HepG2 (cell line): ENCODE measurements at regions not wholly inside any gene's neighbourhood (a gene's known extent, or its start where the extent isn't known, plus 50 kb on each side); places are given as distances from the start of the nearest gene placed in this dataset.

ENCODE experiments used
- ATAC-seq: fragments of 200-7000 bp; cut with Tn5 transposase; 3 replicates; pipeline ENCODE4 v1.9.1; 2020; ENCODE audit warnings: mild to moderate bottlenecking, moderate library complexity
- BruUV-seq: library from RNA; stranded (reverse); fragments of 400-500 nt; replicated peaks from 2 replicates; lab custom pipeline; 2021; lab: Mats Ljungman, UMichigan
- CTCF ChIA-PET: fragments of 300-600 bp; formaldehyde crosslinking; extraction: SDS; loops from one replicate; lab custom pipeline; 2021; ENCODE audit warnings: low total read pairs, inconsistent platforms, low intra/inter-chr PET ratio; lab: Yijun Ruan, JAX
- POLR2A ChIA-PET: fragments of 350-600 bp; sonication (Branson Sonifier 250); formaldehyde crosslinking; loops from one replicate; lab custom pipeline; 2020; ENCODE audit warnings: antibody characterized with exemption, inconsistent platforms; lab: Yijun Ruan, JAX
- DNase-seq: peaks from one replicate; pipeline ENCODE4 v3.0.0-alpha.2; 2015; ENCODE audit warnings: low spot score
- FAIRE-seq: peaks from 3 replicates; lab custom pipeline; 2011; peaks lifted over from hg19 to GRCh38; lab: Jason Lieb, UNC
- H2AFZ ChIP-seq: one replicate; pipeline ENCODE4 v1.6.1; 2011; ENCODE audit warnings: low read length, inconsistent platforms
- H3K27ac ChIP-seq: fragments of 300-600 bp; 3 replicates; pipeline ENCODE4 v1.8.0; 2011; ENCODE audit warnings: mixed run types, mild to moderate bottlenecking, mixed read lengths, low read length, inconsistent platforms; ENCODE audit not compliant: insufficient read depth; ENCODE audit errors: extremely low read length
- H3K27me3 ChIP-seq, 2 experiments: fragments of 200-600 bp in 1 of 2; 2 replicates in 1 of 2; 3 replicates in 1 of 2; pipeline versions ENCODE4 v1.6.0 to v1.8.0; 2011; ENCODE audit warnings: low read length in 2 of 2, mild to moderate bottlenecking in 2 of 2, moderate library complexity in 2 of 2, inconsistent platforms in 1 of 2; ENCODE audit not compliant: insufficient read depth in 2 of 2, control insufficient read depth in 1 of 2
- H3K36me3 ChIP-seq, 2 experiments: fragments of 200-600 bp in 1 of 2; replicated peaks in 1 of 2; 2 replicates in 1 of 2; 3 replicates in 1 of 2; pipeline versions ENCODE4 v1.5.1 to v1.8.0; 2011; ENCODE audit warnings: low read length in 2 of 2, inconsistent platforms in 1 of 2; ENCODE audit not compliant: insufficient read depth in 2 of 2, control insufficient read depth in 1 of 2
- H3K4me1 ChIP-seq: 2 replicates; pipeline ENCODE4 v1.5.1; 2012; ENCODE audit warnings: low read length, inconsistent platforms; ENCODE audit not compliant: insufficient read depth
- H3K4me2 ChIP-seq: 2 replicates; pipeline ENCODE4 v1.6.0; 2011; ENCODE audit warnings: low read depth, low read length, inconsistent platforms
- H3K4me3 ChIP-seq, 3 experiments: fragments of 200-600 bp in 1 of 3; sonication (generic), shearing (Covaris generic) in 1 of 3; replicated peaks in 1 of 3; 2 replicates each; pipeline ENCODE4 v1.5.1; 2011 to 2016; ENCODE audit warnings: low read length in 3 of 3, inconsistent platforms in 2 of 3, low read depth in 2 of 3, mild to moderate bottlenecking in 2 of 3, control low read depth in 1 of 3, mixed read lengths in 1 of 3; ENCODE audit not compliant: insufficient read depth in 1 of 3
- H3K79me2 ChIP-seq: one replicate; pipeline ENCODE4 v1.6.1; 2011; ENCODE audit warnings: low read length, inconsistent platforms; ENCODE audit not compliant: insufficient read depth
- H3K9ac ChIP-seq: 2 replicates; pipeline ENCODE4 v1.6.0; 2011; ENCODE audit warnings: mild to moderate bottlenecking, low read depth, low read length, inconsistent platforms; ENCODE audit not compliant: insufficient read depth
- H3K9me3 ChIP-seq: 2 replicates; pipeline ENCODE4 v1.5.1; 2012; ENCODE audit warnings: mild to moderate bottlenecking, low read length
- H4K20me1 ChIP-seq: 2 replicates; pipeline ENCODE4 v1.6.0; 2011; ENCODE audit warnings: inconsistent platforms, mild to moderate bottlenecking, low read length, moderate library complexity; ENCODE audit not compliant: insufficient read depth
- CREBL2 ChIP-seq: sonication (generic); formaldehyde crosslinking; IDR thresholded peaks from 2 replicates; pipeline ENCODE4 v1.8.1; 2023; ENCODE audit warnings: missing genetic modification reagents, mild to moderate bottlenecking, borderline replicate concordance
- GATA4 ChIP-seq: sonication (generic); IDR thresholded peaks from 2 replicates; pipeline ENCODE4 v1.6.1; 2016; ENCODE audit warnings: antibody characterized with exemption, low read depth, borderline replicate concordance
- SALL2 ChIP-seq: sonication (generic); formaldehyde crosslinking; IDR thresholded peaks from 2 replicates; pipeline ENCODE4 v1.8.1; 2023; ENCODE audit warnings: mild to moderate bottlenecking, missing genetic modification reagents, inconsistent platforms
- TARDBP ChIP-seq: sonication (generic); formaldehyde crosslinking; IDR thresholded peaks from 2 replicates; pipeline ENCODE4 v1.8.0; 2022; ENCODE audit warnings: mild to moderate bottlenecking, missing genetic modification reagents
- ZFP1 ChIP-seq: IDR thresholded peaks from 2 replicates; pipeline ENCODE4 v1.6.1; 2016
- ZNF644 ChIP-seq: IDR thresholded peaks from 2 replicates; pipeline ENCODE4 v1.6.1; 2016; ENCODE audit warnings: low read depth
- ZSCAN9 ChIP-seq: IDR thresholded peaks from 2 replicates; pipeline ENCODE4 v1.6.1; 2016; ENCODE audit warnings: borderline replicate concordance
- WGBS: methylation state at CpG from one replicate; pipeline ENCODE4 v1.1.6; 2017; ENCODE audit warnings: low lambda C conversion rate; 5-methylcytosine and 5-hydroxymethylcytosine counted together
- in situ Hi-C: cut with HindIII; loops from 2 replicates; pipeline ENCODE4 v1.10.0; 2017; ENCODE audit warnings: low pct_unique_long_range_greater_than_20kb; ENCODE audit not compliant: extremely low pct_ligation_motif_present
- intact Hi-C: fragments of 100-400 bp; cut with micrococcal nuclease; formaldehyde crosslinking; loops from one replicate; pipeline ENCODE4 v1.10.0; 2022; ENCODE audit not compliant: unreplicated experiment
- TF ChIP-seq, protein P1 (sequence below): sonication (generic); formaldehyde crosslinking; IDR thresholded peaks from 2 replicates; pipeline ENCODE4 v1.8.1; 2023; ENCODE audit warnings: mild to moderate bottlenecking, missing genetic modification reagents
- TF ChIP-seq, protein P2 (sequence below): sonication (generic); formaldehyde crosslinking; IDR thresholded peaks from 2 replicates; pipeline ENCODE4 v1.9.0; 2021; ENCODE audit warnings: missing genetic modification reagents, mild to moderate bottlenecking, borderline replicate concordance

- Histone ChIP-seq H3K4me1 (no peaks in the 10 kb centered on the region), H3K4me2 (no peak overlapping the region), H3K27ac (no peak overlapping the region), H3K27me3 (no peaks in the 10 kb centered on the region), H4K20me1 (no peaks in the 10 kb centered on the region), H2AFZ (no peak overlapping the region), H3K36me3 (no peaks in the 10 kb centered on the region), H3K9ac (no peak overlapping the region), H3K79me2 (no peaks in the 10 kb centered on the region), H3K4me3 (no peak overlapping the region), H3K9me3 (no peaks in the 10 kb centered on the region)
- in situ Hi-C loops: no loop called here
- BruUV-seq: no TSS peak
- FAIRE-seq (no peak), DNase-seq (no peak), ATAC-seq (no peak)
- intact Hi-C loops: no loop called here
- WGBS: 21% methylated on average over 6 of the region's 6 CpGs
- ChIA-PET CTCF (no interaction called here), POLR2A (no interaction called here)
- TF ChIP-seq, protein P1, sequence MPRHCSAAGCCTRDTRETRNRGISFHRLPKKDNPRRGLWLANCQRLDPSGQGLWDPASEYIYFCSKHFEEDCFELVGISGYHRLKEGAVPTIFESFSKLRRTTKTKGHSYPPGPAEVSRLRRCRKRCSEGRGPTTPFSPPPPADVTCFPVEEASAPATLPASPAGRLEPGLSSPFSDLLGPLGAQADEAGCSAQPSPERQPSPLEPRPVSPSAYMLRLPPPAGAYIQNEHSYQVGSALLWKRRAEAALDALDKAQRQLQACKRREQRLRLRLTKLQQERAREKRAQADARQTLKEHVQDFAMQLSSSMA (CRISPR knock-in tag): no peak
- TF ChIP-seq GATA4 (no peak), ZNF644 (no peak), CREBL2 (CRISPR knock-in tag) (no peak), SALL2 (CRISPR knock-in tag) (no peak), ZFP1 (CRISPR knock-in tag) (no peak), TARDBP (CRISPR knock-in tag) (no peak), ZSCAN9 (CRISPR knock-in tag) (no peak)
- TF ChIP-seq, protein P2, sequence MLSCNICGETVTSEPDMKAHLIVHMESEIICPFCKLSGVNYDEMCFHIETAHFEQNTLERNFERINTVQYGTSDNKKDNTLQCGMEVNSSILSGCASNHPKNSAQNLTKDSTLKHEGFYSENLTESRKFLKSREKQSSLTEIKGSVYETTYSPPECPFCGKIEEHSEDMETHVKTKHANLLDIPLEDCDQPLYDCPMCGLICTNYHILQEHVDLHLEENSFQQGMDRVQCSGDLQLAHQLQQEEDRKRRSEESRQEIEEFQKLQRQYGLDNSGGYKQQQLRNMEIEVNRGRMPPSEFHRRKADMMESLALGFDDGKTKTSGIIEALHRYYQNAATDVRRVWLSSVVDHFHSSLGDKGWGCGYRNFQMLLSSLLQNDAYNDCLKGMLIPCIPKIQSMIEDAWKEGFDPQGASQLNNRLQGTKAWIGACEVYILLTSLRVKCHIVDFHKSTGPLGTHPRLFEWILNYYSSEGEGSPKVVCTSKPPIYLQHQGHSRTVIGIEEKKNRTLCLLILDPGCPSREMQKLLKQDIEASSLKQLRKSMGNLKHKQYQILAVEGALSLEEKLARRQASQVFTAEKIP: no peak
These were observed 183.2 kb downstream of the NDFIP2 start for GRCh38 chr13:79663977-79664636.
